GM06990 (cell line): ENCODE measurements at regions not wholly inside any gene's neighbourhood (a gene's known extent, or its start where the extent isn't known, plus 50 kb on each side); places are given as distances from the start of the nearest gene placed in this dataset.
A peak's percentile ranks its signal among the peaks of the same experiment; 100 is the strongest.
"Not testable (repeated sequence)": the region's sequence is repeated elsewhere in the genome, so short reads cannot be mapped to it uniquely, and the experiment has no call there.

Source experiments
- DNase-seq: peaks from one replicate; pipeline ENCODE4 v3.0.0-alpha.2; 2011; ENCODE audit not compliant: insufficient read length; ENCODE audit errors: extremely low read depth
- H3K27me3 ChIP-seq: replicated peaks from 2 replicates; pipeline ENCODE4 v1.6.0; 2011; ENCODE audit warnings: low read length; ENCODE audit not compliant: control insufficient read depth, insufficient read depth
- H3K36me3 ChIP-seq: 2 replicates; pipeline ENCODE4 v1.5.1; 2011; ENCODE audit warnings: low read length; ENCODE audit not compliant: control insufficient read depth, insufficient read depth
- H3K4me3 ChIP-seq: replicated peaks from 2 replicates; pipeline ENCODE4 v1.5.1; 2011; ENCODE audit warnings: low read depth, mild to moderate bottlenecking, control low read depth, low read length
- TF ChIP-seq, protein P1 (sequence below): IDR thresholded peaks from 2 replicates; pipeline ENCODE4 v1.5.1; 2011; ENCODE audit warnings: low read length, control low read depth, mild to moderate bottlenecking, inconsistent platforms; ENCODE audit not compliant: insufficient read depth, poor library complexity, severe bottlenecking

GRCh38 chr3:144499001-144499930 lies 527.6 kb downstream of the DIPK2A start:
- peak; percentile 15 for DNase-seq
- no peak overlapping the region for H3K4me3 ChIP-seq
- H3K27me3 ChIP-seq, result no peaks in the 10 kb centered on the region
- TF ChIP-seq, protein P1, sequence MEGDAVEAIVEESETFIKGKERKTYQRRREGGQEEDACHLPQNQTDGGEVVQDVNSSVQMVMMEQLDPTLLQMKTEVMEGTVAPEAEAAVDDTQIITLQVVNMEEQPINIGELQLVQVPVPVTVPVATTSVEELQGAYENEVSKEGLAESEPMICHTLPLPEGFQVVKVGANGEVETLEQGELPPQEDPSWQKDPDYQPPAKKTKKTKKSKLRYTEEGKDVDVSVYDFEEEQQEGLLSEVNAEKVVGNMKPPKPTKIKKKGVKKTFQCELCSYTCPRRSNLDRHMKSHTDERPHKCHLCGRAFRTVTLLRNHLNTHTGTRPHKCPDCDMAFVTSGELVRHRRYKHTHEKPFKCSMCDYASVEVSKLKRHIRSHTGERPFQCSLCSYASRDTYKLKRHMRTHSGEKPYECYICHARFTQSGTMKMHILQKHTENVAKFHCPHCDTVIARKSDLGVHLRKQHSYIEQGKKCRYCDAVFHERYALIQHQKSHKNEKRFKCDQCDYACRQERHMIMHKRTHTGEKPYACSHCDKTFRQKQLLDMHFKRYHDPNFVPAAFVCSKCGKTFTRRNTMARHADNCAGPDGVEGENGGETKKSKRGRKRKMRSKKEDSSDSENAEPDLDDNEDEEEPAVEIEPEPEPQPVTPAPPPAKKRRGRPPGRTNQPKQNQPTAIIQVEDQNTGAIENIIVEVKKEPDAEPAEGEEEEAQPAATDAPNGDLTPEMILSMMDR, result no peak
- no peaks in the 10 kb centered on the region for H3K36me3 ChIP-seq

DNA sequence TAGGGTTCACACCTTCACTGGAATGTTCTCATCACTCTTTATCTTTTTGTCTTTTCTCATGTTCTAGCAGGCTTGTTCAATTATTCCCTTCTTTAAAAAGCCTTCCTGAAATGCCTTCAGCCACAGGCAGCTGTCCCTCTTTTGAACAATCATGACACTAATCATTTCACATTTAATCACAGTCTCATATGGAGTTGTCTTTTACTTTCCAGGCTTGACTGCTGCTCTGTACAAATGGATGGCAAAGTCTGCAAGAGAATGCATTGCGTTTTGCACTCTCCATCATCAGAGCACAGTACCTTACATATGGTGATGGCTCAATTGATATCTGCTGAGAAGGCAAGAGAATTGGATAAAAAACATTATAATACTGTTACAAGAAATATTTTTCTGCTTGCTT lies 529.8 kb downstream of the DIPK2A start:
- TF ChIP-seq, protein P1, result no peak
- Histone ChIP-seq H3K4me3 (no peak overlapping the region), H3K36me3 (no peaks in the 10 kb centered on the region), H3K27me3 (no peaks in the 10 kb centered on the region)
- DNase-seq, result no peak

GRCh38 chr3:144502402-144502801 lies 530.8 kb downstream of the DIPK2A start:
- Histone ChIP-seq H3K4me3 (no peak overlapping the region), H3K27me3 (no peaks in the 10 kb centered on the region), H3K36me3 (no peaks in the 10 kb centered on the region)
- DNase-seq, result no peak
- TF ChIP-seq, protein P1, result no peak

- H3K27me3 ChIP-seq, DNase-seq, H3K4me3 ChIP-seq, H3K36me3 ChIP-seq: not testable (repeated sequence)
These were observed 534.8 kb downstream of the DIPK2A start for GRCh38 chr3:144506375-144506774.

- Histone ChIP-seq H3K36me3 (no peaks in the 10 kb centered on the region), H3K27me3 (no peaks in the 10 kb centered on the region), H3K4me3 (no peak overlapping the region)
- TF ChIP-seq, protein P1, result no peak
- no peak for DNase-seq
These were observed 539.7 kb downstream of the DIPK2A start for GRCh38 chr3:144511346-144511745.

GRCh38 chr3:144516026-144516425 lies 544.4 kb downstream of the DIPK2A start:
- no peaks in the 10 kb centered on the region for H3K27me3 ChIP-seq
- TF ChIP-seq, protein P1, result no peak
- DNase-seq, result no peak
- H3K36me3 ChIP-seq, result no peaks in the 10 kb centered on the region
- no peak overlapping the region for H3K4me3 ChIP-seq
